ENCODE measurements at regions not wholly inside any gene's neighbourhood (a gene's known extent, or its start where the extent isn't known, plus 50 kb on each side); places are given as distances from the start of the nearest gene placed in this dataset.
"Not testable (repeated sequence)": the region's sequence is repeated elsewhere in the genome, so short reads cannot be mapped to it uniquely, and the experiment has no call there.

DNA sequence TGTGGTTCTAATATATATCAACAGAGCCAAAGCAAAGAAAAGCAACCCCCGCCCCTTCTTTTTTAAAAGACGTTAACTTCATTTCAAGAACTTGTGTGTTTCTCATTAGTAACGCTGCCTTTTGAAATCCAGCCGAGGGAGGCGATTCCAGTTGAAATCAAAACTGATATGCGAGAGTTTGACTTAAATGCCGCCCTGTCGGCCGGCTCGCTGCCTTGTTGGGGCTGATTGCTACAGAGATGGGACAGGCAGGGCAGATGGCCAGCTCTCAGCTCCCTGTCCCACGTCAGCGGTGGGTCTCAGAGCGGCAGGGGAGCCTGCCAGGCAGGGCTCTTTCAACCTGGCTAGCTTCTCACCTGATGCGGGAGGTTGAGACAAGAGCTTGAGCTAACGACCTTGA, 51.9 kb upstream of the ALX4 start:
- DNase-seq (ENCODE audit: low read depth), result no peak

DNA sequence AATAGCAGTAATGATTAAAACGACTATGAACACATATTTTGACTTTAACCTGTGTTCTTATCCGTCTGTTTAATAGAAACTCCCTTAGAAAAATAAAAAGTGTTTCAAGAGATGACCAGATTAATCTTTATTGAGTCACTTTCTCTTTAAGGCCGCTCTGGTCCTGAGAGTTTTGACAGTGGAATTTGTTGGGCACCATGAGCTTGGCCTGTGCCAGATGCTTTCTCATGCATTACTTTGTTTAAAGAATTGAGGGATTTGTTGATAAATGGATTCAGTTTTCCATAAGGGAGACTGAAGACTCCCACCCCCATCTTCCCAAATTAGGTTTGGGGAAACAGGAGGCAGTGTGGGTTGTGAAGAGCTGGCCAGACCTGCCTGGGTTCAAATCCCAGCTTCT, 53.2 kb upstream of the ALX4 start:
- DNase-seq (ENCODE audit: low read depth), result no peak

DNA sequence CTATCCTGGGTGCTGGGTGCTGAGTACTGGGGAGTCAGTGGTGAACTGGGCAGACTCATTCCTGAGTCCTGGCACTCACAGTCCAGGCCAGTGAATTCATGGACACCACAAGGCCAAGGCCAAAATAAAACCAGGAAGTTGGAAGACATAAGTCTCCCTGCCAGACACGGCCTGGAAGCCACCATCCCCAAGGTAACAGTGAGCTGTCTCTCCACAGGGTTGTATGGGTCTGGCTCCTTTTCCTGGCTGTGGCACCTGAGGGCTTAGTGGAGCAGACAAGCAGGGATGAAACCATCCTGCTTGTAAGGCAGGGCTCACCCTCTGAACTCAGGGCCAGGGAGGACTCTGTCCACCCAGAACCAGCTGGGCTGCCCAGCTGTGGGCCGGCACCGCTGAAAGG, 54.7 kb upstream of the ALX4 start:
- DNase-seq (ENCODE audit: low read depth), result no peak

DNA sequence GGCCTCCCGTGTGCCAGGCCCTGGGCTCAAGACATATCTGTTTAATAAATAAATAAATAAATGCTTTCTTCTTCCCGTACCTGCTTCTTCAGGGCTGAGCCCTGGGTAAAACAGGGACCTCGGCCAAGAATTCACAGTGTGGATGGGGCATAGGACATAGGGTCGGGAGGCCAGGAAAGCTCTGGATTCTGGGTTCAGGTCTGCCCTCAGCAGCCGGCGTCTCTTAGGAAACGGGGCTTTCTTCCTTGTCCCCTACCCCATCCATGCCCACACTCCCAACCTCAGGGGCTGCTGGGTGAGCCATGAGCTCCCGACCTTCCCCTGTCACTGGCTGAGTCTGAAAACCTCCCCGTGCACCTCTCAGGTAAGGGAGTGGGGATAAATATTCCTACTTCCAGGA, 55.7 kb upstream of the ALX4 start:
- no peak for DNase-seq (ENCODE audit: low read depth)

DNA sequence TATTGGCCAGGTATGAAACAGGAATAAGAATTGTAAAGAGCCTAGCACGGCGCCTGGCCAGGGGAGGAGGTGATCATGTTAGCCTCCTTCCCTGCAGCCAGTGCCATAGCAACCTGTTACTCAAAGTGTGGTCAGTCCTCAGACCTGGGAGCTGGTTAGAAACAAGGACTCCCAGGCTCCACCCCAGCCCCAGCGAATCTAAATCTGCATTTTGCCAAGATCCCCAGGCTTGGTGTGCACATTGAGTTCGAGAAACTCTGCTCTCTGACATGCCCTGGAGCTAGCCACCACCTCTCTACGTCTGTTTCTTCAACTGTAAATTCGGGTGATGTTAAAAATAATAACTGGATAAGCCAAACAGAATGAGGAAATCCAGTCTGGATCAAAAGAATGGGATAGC, 56.1 kb upstream of the ALX4 start:
- DNase-seq (ENCODE audit: low read depth), result no peak

DNA sequence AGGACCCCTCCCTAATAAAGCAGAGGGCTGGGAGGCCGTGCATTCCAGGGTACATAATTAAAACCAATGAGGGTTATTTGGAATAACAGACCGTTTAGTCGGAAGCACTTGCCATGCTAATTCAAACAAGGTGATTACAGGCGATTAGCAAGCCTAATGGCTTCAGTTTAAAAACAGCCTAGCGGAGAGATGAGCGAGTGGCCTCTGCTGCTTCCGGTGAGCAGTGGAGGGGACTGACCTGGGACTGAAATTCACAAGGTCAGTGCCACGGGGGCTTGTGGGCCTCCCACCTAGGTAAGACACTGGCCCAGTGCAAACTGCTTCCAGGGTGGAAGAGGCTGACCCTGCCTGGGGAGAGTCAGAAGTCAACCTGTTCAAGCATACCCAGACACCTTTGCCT, 56.8 kb upstream of the ALX4 start:
- no peak for DNase-seq (ENCODE audit: low read depth)

DNA sequence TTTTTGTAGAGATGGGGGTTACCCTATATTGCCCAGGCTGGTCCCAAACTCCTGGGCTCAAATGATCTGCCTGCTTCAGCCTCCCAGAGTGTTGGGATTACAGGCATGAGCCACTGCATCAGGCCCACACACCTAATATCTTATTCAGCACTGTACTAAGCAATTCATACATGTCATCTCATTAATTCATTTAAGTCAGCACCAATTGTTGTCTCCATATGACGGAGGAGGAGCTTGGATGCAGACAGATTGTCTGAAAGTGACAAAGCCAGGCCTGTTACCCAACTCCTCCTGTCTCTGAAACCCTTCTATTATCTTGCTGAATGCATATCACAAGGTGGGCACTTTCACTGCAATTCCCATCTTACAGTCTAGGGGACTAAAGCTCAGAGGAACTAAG, 57.5 kb upstream of the ALX4 start:
- DNase-seq (ENCODE audit: low read depth), result no peak

DNA sequence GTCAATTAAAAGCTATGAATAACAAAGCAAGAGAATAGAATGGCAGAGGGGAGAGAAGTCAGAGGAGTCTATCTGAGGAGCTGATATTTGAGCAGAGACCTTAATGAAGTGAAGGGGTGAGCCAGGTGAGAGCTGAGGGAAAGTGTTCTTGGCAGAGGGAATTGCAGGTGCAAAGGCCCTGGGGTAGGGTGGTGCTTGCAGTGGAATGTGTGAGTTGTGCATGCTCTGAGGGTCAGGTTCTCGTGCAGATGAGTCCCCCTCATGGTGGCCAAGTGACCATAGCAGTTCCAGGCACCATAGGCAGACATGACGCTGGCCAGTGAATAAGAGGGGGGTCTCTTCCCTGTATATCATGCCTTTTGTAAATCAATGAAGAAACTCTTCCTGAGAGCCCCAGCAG, 58.9 kb upstream of the ALX4 start:
- no peak for DNase-seq (ENCODE audit: low read depth)

DNA sequence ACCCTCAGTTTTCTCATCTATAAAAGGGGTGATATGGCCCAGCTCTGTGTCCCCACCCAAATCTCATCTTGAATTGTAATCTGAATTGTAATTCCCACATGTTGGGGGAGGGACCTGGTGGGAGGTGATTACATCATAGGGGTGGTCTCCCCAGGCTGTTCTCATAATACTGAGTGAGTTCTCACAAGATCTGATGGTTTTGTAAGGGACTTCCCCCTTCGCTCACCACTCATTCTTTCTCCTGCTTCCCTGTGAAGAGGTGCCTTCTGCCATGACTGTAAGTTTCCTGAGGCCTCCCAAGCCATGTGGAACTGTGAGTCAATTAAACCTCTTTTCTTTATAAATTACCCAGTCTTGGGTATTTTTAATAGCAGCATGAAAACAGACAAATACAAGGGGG, 61.1 kb upstream of the ALX4 start:
- not testable (repeated sequence) for DNase-seq (ENCODE audit: low read depth)

DNA sequence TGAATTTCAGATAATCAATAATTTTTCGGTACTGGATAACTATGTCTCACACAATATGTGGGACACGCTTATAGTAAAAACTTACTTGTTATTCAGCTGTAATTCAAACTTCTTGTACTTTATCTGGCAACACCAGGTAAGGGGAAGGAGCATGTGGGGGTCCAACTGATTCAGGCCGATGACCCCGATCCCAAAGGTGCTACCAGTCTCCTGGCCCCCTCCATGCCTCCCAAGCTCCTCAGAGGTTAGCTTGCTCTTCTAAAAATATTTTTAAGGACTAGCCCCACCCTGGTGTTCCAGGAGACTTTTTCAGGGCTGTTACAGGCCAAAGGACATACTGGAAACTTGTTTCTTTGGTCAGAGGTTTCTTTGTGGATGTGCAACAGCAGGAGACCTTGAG, 61.8 kb upstream of the ALX4 start:
- DNase-seq (ENCODE audit: low read depth), result no peak

DNA sequence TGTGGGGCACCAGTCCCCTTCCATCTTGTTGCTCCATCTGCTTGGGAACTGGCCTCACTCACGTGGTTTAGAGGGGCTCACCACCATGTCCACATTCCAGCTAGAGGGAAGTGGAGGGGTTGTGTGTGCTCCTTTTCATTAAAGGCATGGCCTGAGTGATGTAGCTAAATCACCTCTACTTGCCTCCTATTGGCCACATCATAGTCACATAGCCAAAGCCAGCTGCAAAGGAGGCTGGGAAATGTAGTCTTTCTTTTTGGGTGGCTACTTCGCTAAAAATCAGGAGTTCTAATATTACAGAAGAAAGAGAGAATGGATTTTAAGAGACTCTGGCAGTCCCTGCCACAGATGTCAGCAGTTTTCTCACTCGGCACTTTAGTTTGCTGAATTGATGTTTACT, 63.0 kb upstream of the ALX4 start:
- DNase-seq (ENCODE audit: low read depth), result no peak

DNA sequence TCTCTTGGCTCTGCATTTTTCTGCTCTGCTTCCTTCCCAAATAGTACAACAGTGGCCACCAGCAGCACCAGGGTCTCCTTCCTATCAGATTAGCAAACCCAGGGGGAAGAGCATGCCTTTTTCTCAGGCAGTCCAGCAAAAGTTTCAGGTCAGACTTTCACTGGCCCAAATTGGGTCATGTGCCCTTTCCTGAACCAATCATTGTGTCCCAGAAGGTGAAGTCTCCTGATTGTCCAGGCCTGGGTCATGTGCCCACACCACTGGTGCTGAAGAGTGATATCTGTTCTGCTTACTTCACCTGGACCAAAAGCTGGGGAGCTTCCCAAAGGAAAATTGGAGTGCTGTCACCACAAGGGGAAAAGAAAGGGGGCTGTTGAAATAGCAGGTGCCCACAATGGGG, 64.1 kb upstream of the ALX4 start:
- no peak for DNase-seq (ENCODE audit: low read depth)

DNA sequence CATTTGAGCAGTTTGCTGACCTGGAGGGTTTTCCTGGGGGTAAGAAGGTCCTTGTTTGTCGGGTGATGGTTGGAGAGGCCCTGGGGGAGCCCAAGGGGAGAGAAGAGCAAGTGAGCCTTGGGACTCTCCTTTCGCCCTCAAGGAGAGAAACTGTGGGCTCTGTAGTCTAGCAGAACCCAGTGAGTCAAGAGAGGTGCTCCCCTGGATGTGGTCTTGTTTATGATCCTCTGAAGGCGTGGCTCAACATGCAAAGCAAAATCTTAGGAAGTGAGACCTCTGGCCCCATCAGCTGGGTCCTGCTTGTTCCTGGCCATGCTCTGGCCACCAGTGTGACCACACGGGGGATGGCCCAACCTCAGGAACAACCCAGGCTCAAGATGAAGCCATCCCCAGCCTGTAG, 66.5 kb upstream of the ALX4 start:
- no peak for DNase-seq (ENCODE audit: low read depth)

DNA sequence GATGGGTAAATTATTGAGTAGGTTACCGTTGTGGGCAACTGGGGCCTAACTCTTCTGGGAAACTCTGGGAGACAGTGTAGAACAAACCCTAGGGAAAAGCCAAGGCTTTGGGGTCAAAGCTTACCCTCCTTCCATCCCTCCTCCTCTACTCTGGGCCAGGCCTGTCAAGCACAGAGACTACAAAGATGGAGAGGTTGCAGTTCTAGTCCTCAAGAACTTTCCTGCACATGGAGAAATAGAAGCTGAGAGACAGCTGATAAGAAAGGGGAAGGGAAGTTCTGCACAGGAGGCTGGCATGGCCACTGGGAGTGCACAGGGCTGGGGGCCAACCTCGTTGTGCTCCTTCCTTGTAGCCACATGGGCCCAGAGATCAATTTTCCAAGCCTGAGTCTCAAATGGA, 67.2 kb upstream of the ALX4 start:
- DNase-seq (ENCODE audit: low read depth), result no peak

DNA sequence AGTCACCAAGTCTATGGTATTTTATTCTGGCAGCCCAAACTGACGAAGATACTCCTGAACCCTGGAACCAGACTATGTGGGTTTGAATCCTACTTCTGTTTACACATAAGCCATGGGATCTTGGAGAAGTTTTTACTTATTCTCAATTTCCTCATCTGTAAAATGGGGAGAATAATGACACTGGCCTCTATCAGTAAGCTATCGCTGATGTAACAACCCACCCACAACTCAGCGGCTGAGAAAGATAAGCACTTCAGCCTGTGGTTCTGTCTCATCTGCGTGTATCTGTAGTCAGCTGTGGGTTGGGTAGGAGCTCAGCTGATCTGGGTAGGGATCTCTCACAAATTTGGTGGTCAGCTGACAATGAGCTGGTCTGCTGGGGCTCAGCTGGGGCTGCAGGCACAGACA, 68.0 kb upstream of the ALX4 start:
- DNase-seq (ENCODE audit: low read depth), result no peak

DNA sequence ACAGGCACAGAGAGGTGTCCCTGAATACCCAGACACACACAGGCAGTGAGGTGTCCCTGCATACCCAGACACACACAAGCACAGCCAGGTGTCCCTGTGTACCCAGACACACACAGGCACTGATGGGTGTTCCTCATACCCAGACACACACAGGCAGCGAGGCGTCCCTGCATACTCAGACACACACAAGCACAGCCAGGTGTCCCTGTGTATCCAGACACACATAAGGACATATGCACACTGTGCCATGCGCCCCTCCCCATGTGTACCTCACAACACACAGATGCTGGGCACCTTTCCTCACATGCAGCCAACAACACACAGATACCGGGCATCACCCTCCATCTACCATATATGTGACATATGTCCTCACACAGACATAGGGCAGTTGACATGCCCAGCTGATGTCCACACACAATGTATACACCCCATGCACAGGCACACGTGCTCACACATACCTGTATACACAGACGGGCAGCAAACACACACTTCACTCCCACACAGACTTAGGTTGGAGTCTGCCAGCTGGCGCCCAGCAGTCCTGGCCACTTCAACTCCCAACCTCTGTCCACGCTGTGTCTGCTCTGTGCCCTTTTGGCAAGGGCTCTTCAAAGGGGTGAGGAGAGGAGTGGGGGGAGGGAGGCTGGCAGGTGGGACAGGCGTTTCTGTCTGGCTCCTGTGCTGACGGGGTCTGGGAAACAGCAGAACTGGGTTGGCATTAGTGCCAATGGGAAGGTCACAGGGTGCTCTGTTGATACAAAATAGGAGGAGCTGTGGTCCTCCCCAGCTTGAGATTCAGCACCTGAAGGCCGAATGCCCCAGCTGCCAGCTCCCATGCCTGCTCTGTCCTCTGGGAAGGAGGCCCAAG, 69.4 kb upstream of the ALX4 start:
- DNase-seq (ENCODE audit: low read depth), result no peak

DNA sequence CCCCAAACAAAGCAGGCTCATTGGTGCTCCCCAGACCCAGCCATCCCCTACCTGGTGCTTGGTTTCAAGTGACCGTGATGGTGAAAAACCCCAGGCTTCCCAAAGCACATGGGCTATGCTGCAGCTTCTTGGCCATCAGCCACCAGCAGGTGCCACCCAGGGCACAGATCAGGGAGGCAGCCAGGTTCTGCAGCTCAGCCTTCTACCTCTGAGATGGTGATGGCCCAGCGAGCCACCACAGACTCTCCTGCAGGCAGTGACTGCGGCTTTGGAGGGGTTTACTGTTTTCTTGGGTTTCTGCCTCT, 70.0 kb upstream of the ALX4 start:
- no peak for DNase-seq (ENCODE audit: low read depth)

DNA sequence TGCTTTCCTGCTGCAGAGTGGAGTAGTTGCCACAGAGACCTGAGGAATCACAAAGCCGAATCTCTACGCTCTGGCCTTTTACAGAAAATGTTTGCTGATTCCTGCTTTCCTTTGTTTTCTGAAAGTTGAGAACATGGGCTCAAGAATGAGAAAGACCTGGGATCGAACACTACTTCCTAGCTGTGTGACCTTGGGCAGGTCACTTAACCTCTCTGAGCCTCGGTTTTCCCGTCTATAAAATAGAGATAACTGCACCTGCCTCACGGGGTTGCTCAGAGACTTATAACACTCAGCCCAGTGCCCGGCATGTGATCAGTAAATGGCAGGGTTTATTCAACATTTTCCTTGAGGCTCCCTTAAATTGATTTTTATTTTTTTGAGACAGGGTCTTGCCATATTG, 70.9 kb upstream of the ALX4 start:
- no peak for DNase-seq (ENCODE audit: low read depth)

DNA sequence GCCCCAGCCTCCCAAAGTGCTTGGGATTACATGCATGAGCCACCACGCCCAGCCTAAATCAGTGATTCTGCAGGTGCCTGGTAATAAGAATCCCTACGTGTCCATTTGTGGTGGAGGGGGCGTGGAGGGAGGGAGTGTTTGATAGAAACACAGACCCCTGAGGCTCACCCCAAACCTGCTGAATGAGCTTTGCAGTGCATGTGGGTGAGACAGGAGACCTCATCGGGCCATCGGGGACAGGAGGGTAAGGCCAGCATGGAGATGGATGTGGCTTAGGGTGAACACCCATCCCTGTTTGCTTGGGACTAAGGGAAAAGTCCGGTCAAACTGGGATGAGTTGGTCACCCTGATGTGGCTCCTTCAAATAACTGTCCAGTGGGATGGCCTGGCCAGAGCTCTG, 71.3 kb upstream of the ALX4 start:
- no peak for DNase-seq (ENCODE audit: low read depth)

DNA sequence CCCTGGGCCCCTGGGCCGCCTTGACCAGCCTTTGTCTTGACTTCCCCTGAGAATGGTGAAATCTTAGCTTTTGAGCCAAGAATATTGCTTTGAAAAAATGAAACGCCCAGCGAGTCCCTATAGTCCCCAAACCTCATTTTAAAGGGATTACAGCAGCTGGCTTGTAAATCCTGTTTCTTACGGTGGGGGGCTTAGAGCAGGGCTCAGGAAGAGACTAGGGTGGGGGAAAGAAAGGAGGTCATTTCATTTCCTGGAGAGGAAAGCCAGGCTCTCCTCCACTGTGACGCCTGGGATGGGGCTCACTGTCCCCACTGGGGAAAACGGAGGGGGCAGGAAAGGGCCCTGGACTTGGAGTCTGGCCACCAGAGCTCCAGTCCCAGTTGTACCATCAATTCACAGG, 72.2 kb upstream of the ALX4 start:
- no peak for DNase-seq (ENCODE audit: low read depth)

DNA sequence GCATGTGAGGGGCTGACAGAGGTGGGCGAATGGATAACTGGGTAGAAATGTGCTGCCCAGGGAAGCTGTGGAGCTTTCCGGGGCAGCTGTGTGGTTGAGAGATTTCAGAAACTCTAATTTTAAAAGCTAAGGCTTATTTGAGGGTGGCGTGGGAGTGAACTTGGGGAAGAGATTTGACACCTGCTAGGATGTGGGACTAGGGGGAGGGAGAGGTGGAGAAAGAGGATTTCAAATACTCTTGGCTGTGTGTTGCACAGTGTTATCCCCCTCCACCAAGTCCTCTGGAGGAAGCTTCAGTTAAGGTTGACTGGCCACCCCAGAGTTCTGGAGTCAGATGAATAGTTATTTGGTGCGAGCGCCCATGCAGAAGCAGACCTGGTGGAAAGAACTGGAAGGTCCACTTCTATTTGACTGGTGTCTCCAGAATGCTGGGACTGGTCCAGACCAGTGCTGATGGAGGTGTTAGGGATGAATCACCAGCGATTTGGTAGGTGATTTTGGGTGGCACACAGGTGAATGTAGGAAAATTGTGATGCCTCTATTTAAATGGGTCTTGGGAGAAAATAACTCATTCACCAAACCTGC, 72.8 kb upstream of the ALX4 start:
- DNase-seq (ENCODE audit: low read depth), result no peak

DNA sequence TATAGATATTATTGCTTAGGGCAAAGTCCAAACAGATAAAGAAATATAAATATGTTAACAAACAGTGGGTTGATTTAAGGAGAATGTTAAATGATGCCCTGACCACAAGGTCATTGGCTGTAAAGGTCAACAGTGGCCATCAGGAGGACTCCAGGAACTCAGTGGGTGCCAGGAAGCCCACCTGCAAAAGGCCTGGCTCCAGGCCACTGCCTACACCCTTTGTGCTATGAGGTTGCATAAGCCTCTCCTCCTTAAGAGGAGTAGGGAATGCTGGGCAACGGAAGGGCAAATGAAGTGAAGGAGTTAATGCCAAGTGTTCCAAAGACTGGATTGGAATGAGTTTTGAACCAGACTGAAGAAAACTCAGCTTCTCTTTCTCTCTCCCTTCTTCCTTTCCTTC, 73.3 kb upstream of the ALX4 start:
- DNase-seq (ENCODE audit: low read depth), result no peak

DNA sequence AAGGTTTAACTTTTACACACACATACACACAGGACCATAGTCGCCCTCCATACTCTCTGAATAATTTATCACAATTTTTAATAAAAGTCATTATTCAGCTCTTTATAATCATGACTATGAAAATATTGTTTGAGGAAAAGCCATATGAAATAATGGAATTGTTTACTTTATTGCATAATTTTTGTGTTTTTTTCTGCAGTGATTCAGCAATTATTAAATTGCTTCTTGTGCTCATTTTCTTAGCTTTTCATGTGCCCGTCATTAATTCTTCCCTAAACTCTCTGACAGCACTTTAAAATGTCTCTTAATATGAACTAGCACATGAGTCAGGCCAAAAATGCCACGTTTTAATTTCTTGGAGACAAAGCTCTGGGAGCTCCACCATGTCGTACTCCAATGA, 77.5 kb upstream of the ALX4 start:
- DNase-seq (ENCODE audit: low read depth), result no peak

DNA sequence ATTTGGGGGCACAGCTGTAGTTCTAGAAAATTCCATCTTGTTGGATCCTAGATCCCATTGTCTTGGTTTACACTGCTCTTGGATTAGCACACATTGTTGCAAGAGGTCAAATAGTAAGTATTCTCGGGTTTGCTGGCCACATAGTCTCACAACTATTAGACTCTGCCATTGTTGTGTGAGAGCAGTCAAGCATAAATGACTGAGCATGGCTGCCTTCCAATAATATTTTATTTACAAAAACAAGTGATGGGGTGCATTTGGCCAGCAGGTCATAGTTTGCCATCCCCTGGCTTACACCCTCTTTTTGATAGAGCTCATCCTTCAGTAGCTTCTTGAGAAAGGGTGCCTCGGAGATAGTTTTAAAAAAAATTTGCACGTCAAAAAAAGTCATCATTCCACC, 77.9 kb upstream of the ALX4 start:
- no peak for DNase-seq (ENCODE audit: low read depth)
